ENCODE measurements at regions not wholly inside any gene's neighbourhood (a gene's known extent, or its start where the extent isn't known, plus 50 kb on each side); places are given as distances from the start of the nearest gene placed in this dataset.
"Not testable (repeated sequence)": the region's sequence is repeated elsewhere in the genome, so short reads cannot be mapped to it uniquely, and the experiment has no call there.

GRCh38 chr10:9357471-9357870 lies 1303.0 kb downstream of the GATA3 start:
- no peak for DNase-seq

DNA sequence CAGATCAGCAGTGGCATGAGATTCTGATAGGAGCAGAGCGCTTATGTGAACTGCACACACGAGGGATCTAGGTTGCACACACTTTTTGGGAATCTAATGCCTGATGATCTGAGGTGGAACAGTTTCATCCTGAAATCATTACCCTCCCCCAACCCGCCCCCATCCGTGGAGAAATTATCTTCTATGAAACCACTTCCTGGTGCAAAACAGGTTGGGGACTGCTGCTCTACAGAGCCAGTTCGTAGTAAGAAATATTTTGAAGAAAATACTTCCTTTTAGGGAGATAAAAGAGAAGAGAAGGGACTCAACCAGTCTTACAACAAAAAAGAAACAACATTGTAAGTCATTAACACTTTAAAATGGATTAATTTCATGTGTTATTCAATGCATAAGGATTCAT lies 1308.2 kb downstream of the GATA3 start:
- no peak for DNase-seq

GRCh38 chr10:9379183-9379582 lies 1324.7 kb downstream of the GATA3 start:
- DNase-seq, result no peak

DNA sequence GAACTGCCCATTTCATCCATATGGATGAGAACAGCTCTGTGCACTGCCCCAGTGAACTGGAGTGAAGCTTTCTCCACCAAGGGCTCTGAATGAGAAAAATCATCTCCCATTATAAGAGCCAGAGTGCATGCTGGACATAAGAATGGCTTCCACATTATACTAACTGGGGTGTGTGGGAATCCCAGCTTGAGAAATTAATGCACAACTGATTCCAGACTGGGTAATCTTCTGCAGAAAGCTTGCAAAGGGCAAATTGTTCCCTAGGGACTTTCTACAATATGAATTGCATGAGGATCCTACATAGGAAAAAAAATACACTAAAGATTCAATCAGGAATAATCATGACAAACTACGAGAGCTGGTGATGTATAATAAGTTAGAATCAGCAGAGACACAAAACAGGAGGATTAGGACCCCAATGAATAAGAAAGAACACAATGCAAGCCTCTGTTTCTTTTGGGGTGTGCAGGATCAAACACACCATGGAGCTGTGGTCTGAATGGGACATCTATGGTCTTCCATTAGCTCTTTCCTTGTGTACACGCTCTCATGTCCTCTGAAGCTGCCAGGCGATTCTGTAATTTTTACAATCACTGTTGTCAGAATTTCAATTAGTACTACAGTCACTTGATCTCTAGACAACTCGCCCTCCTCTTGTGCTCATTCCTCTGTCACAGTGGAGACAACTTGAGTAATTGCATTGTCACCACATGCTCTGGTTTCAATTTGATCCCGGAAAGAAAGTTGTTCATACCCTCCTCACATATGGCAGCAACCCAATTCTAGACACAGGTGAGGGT lies 1327.4 kb downstream of the GATA3 start:
- DNase-seq, result no peak

DNA sequence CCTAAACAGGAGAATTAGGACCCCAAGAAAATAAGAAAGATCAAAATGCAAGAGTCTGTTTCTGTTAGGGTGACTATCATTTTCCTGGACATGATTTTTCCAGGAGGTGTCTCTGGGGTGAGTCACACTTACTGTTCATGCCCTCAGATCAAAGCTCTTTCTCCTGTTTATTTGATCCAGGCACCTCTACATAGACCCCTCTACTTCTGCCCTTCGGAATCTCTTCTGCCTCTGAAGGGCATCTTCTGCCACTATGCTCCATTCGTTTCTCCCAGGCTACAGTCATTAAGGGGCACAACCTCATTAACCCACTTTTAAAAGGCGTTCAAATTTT lies 1328.0 kb downstream of the GATA3 start:
- no peak for DNase-seq

GRCh38 chr10:9390516-9390915 lies 1336.0 kb downstream of the GATA3 start:
- no peak for DNase-seq

DNA sequence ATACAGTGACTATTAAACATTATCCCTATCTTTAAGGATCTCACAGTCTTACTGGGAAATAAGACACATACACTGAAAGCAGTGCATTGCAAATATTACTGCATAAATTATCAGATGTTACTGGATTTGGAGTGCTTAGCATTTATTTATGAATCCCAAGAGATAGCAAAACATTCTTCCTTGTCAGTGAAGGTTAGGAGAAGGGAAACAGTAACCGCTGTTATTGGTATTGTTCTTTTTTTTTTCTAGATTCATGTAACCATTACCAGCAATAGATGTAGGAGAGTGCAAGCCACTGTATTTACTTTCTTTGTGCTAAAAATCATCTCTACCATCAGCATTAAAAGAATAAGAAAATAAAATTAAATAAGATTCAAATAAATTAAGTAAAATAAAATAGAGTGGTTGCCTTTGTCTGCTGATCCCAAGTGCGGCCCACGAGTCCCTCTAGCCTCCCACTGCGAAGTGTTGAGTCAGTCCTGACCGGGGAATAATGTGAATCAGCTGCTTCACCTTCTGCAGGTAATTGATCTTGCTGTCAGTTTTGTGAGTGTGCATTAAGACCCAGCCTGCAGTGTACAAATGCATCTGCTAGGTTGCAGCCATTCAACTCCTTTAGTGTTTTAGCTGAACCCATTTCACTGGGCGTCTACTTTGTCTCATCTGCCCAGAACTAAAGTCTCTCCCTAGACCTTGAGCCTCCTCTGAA lies 1344.9 kb downstream of the GATA3 start:
- no peak for DNase-seq

DNA sequence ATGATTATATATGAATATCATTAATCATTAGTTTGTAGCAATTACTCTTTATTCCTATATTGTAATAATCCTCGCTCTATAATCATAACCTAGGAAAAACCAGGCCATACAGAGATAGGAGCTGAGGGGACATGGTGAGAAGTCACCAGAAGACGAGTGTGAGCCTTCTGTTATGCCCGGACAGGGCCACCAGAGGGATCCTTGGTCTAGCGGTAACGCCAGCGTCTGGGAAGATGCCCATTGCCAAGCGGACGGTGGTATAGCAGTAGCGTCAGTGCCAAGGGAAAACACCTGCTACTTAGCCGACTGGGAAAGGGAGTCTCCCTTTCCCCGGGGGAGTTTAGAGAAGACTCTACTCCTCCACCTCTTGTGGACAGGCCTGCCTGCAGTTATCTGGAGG lies 1347.6 kb downstream of the GATA3 start:
- DNase-seq, result not testable (repeated sequence)

- DNase-seq, result not testable (repeated sequence)
These were observed 1348.2 kb downstream of the GATA3 start for GRCh38 chr10:9402507-9403195.

DNA sequence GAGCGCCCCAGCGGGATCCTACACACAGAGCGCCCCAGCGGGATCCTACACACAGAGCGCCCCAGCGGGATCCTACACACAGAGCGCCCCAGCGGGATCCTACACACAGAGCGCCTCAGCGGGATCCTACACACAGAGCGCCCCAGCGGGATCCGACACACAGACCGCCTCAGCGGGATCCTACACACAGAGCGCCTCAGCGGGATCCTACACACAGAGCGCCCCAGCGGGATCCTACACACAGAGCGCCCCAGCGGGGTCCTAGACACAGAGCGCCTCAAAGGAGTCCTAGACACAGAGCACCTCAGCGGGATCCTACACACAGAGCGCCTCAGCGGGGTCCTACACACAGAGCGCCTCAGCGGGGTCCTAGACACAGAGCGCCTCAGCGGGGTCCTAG lies 1352.7 kb downstream of the GATA3 start:
- not testable (repeated sequence) for DNase-seq

- no peak for DNase-seq
These were observed 1361.8 kb downstream of the GATA3 start for GRCh38 chr10:9416331-9416730.

GRCh38 chr10:9419757-9420156 lies 1365.3 kb downstream of the GATA3 start:
- no peak for DNase-seq

GRCh38 chr10:9427209-9427608 lies 1372.7 kb downstream of the GATA3 start:
- DNase-seq, result no peak

DNA sequence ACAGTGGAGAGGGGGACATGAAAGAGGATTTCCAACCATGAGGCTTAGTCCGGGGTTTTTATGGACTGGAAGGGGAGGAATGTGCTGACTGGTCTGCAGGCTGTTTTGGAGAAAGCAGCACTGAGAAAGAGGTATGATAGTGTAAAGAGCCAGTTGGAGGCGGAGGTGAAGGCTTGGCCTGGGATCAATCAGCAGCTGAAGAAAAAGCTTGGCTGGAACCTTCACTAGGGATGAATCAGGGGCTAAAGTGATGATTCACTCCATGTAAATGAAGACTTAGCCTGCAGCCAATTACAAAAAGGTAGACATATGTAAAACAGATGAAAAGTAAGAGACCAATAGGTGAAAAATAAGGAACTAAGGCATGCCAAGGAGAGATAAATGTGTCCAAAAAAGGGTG lies 1382.6 kb downstream of the GATA3 start:
- no peak for DNase-seq

- no peak for DNase-seq
These were observed 1389.3 kb downstream of the GATA3 start for GRCh38 chr10:9443758-9444157.

- DNase-seq, result no peak
These were observed 1395.0 kb downstream of the GATA3 start for GRCh38 chr10:9449530-9449929.

- DNase-seq, result no peak
These were observed 1396.3 kb downstream of the GATA3 start for GRCh38 chr10:9450801-9451200.

DNA sequence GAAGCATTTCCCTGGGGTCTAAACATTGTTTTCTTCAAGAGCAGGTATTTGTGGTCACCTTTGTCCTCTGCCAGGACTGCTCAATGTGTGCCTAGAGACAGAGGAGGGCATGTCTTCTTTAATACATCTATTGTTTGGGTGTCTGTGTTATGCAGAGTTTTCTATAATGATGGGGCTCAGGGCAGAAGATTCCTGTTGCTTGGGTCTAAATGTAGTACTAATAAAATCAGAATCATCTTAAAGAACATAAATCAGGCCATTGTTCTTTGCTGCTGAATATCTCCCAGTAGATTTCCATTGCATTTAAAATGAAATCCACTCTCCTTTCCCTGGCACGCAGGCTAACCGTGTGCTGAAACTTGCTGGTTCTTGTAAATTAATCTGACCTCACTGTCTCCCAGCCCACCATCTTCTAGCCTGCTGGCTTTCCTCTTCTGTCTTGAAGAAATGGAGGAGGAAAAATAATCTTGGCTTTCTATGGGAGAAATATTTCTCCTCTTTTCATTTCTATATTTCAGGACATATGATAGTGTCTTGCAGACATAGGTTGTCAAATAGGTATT lies 1396.8 kb downstream of the GATA3 start:
- DNase-seq, result no peak

DNA sequence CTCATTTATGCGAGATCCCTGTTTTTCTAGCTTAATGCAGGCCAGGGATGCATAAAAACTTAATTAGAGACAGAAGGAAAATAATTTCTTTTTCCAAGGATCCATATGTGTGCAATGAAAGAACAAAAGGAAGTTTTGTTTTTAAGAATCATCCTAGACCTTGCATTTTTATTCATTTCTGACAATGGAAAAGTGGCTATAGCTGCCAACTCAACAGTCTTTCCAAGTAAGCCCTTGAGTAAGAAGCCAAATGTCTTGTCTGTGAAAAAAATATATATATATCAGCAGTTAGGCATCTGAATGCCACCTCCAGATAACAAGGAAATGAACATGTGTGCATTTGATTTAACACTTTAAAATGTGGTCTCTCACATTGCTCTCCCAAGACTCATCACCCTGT lies 1397.6 kb downstream of the GATA3 start:
- no peak for DNase-seq

DNA sequence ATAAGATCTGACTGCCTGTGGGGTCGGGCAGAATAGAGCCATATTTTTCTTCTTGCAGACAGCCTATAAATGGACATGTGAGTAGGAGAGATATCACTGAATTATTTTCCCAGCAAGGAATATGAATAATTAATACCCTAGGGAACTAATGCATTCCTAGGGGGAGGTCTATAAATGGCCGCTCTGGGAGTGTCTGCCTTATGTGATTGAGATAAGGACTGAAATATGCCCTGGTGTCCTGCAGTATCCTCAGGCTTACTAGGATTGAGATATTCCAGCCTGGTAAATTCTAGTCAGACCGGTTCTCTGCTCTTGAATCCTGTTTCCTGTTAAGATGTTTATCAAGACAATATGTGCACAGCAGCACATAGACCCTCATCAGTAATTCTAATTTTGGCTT lies 1399.4 kb downstream of the GATA3 start:
- not testable (repeated sequence) for DNase-seq

- no peak for DNase-seq
These were observed 1415.2 kb downstream of the GATA3 start for GRCh38 chr10:9469663-9470205.

GRCh38 chr10:9470581-9470980 lies 1416.1 kb downstream of the GATA3 start:
- DNase-seq, result no peak

DNA sequence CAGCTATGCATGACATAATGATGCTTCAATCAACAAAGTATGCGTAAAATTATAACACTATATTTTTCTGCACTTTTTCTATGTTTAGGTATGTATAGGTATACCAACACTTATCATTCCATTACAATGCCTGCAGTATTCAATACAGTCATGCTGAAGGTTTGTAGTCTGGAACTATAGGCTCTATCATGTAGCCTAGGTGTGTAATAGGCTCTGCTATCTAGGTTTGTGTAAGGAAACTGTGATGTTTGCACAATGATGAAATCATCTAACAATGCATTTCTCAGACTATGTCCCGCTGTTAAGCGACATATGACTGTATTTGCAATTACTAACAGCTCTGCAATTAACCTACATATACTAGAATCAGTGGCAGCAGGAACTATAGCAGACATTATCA lies 1447.5 kb downstream of the GATA3 start:
- DNase-seq, result no peak

All from SW 1271 (cell line).